Retinal pigment epithelial cell (primary cell): ENCODE measurements at regions not wholly inside any gene's neighbourhood (a gene's known extent, or its start where the extent isn't known, plus 50 kb on each side); places are given as distances from the start of the nearest gene placed in this dataset.

Source experiments
- DNase-seq: peaks from one replicate; pipeline ENCODE4 v3.0.0-alpha.2; 2010; ENCODE audit warnings: low read depth
- H3K4me3 ChIP-seq: 2 replicates; pipeline ENCODE4 v1.5.1; 2011; ENCODE audit warnings: mild to moderate bottlenecking, low read length, control low read depth, moderate library complexity
- CTCF ChIP-seq: conservative IDR thresholded peaks from 2 replicates; pipeline ENCODE4 v1.5.1; 2011; ENCODE audit warnings: low read depth, low read length, control low read depth, inconsistent platforms

DNA sequence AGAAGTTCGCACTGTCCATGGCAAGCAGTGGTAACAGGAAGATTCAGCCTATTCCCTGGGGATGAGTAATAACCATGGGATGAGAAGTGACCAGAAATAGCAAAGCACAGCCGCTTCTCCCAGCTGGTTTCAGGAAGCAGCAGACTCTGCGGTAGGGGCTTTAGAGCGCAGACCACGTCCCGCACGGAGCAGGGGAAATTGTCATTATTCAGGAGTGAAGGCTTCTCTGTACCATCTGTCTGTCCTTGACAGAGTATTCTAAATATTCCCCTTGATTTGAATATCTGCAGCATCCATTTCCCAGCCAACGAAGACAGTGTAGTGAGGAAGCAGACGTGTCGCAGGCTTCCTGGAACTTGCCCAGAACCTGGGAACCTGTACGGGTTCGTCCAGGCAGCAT is 159.6 kb downstream of the NXNL2 start:
- no peak for DNase-seq
- TF ChIP-seq CTCF, result no peak
- no peak overlapping the region for H3K4me3 ChIP-seq

GRCh38 chr9:88696501-88696900 is 161.5 kb downstream of the NXNL2 start:
- DNase-seq, result no peak
- H3K4me3 ChIP-seq, result no peak overlapping the region
- no peak for TF ChIP-seq CTCF

- no peak overlapping the region for H3K4me3 ChIP-seq
- TF ChIP-seq CTCF, result no peak
- DNase-seq, result no peak
Measured at GRCh38 chr9:88697764-88698432, 162.9 kb downstream of the NXNL2 start.

- DNase-seq, result no peak
- H3K4me3 ChIP-seq, result no peak overlapping the region
- no peak for TF ChIP-seq CTCF
Measured at GRCh38 chr9:88702985-88703384, 168.0 kb downstream of the NXNL2 start.

GRCh38 chr9:88706193-88707113 is 171.5 kb downstream of the NXNL2 start:
- no peak overlapping the region for H3K4me3 ChIP-seq
- no peak for TF ChIP-seq CTCF
- DNase-seq, result no peak

DNA sequence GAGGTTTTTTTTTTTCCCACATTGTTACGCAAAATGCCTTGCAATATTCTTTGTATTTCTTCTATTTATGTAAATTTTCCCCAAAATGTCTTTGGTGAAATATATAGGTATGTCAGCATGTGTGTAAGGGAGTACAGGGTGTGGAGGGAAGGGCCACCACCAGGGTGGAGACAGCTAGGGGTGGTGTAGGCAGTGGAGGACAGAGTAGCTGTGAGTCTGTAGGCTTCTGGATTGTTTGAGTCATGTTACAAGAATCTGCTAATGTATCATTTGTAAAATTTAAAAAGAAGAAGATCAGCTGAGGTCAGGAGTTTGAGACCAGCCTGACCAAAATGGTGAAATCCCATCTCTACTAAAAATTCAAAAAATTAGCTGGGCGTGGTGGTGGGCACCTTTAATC is 175.5 kb downstream of the NXNL2 start:
- H3K4me3 ChIP-seq, result no peak overlapping the region
- no peak for DNase-seq
- no peak for TF ChIP-seq CTCF
